ENCODE measurements at regions not wholly inside any gene's neighbourhood (a gene's known extent, or its start where the extent isn't known, plus 50 kb on each side); places are given as distances from the start of the nearest gene placed in this dataset.

GRCh38 chr2:217599906-217600305 is 402.9 kb downstream of the TNS1 start:
- no peak for DNase-seq (ENCODE audit: low spot score)
- intact Hi-C loops (cut with DNase I): no loop called here
- no peak overlapping the region for H3K27ac ChIP-seq
- H3K27me3 ChIP-seq (replicated peaks; ENCODE audit: insufficient read depth): no peaks in the 10 kb centered on the region
- WGBS: 100% methylated on average over 3 of the region's 3 CpGs
- H3K4me1 ChIP-seq (replicated peaks): no peaks in the 10 kb centered on the region
- no peaks in the 10 kb centered on the region for H3K9me3 ChIP-seq
- H3K36me3 ChIP-seq: no peaks in the 10 kb centered on the region
- no peak for TF ChIP-seq POLR2A (IDR thresholded peaks at IDR 0.05)
- no peak for TF ChIP-seq CTCF (IDR thresholded peaks at IDR 0.05)
- TF ChIP-seq POLR2AphosphoS5 (IDR thresholded peaks at IDR 0.05): no peak
- H3K4me3 ChIP-seq: no peak overlapping the region

- no peak overlapping the region for H3K4me3 ChIP-seq
- H3K36me3 ChIP-seq: no peaks in the 10 kb centered on the region
- TF ChIP-seq CTCF (IDR thresholded peaks at IDR 0.05): no peak
- no peak for TF ChIP-seq POLR2A (IDR thresholded peaks at IDR 0.05)
- TF ChIP-seq POLR2AphosphoS5 (IDR thresholded peaks at IDR 0.05): no peak
- H3K4me1 ChIP-seq (replicated peaks): no peaks in the 10 kb centered on the region
- 90% methylated on average over 6 of the region's 6 CpGs for WGBS
- H3K27me3 ChIP-seq (replicated peaks; ENCODE audit: insufficient read depth): no peaks in the 10 kb centered on the region
- no peak overlapping the region for H3K27ac ChIP-seq
- H3K9me3 ChIP-seq: no peaks in the 10 kb centered on the region
- intact Hi-C loops (cut with DNase I): no loop called here
- DNase-seq (ENCODE audit: low spot score): no peak
These were observed 405.1 kb downstream of the TNS1 start for GRCh38 chr2:217597681-217598080.

GRCh38 chr2:217597145-217597544 is 405.6 kb downstream of the TNS1 start:
- H3K27me3 ChIP-seq (replicated peaks; ENCODE audit: insufficient read depth): no peaks in the 10 kb centered on the region
- H3K27ac ChIP-seq: no peak overlapping the region
- H3K4me3 ChIP-seq: no peak overlapping the region
- no peaks in the 10 kb centered on the region for H3K9me3 ChIP-seq
- TF ChIP-seq POLR2AphosphoS5 (IDR thresholded peaks at IDR 0.05) (no peak), POLR2A (IDR thresholded peaks at IDR 0.05) (no peak), CTCF (IDR thresholded peaks at IDR 0.05) (no peak)
- no peaks in the 10 kb centered on the region for H3K36me3 ChIP-seq
- WGBS: 88% methylated on average over 4 of the region's 4 CpGs
- intact Hi-C loops (cut with DNase I): no loop called here
- no peak for DNase-seq (ENCODE audit: low spot score)
- H3K4me1 ChIP-seq (replicated peaks): no peaks in the 10 kb centered on the region

- no peak for TF ChIP-seq CTCF (IDR thresholded peaks at IDR 0.05)
- TF ChIP-seq POLR2A (IDR thresholded peaks at IDR 0.05): no peak
- no peak for TF ChIP-seq POLR2AphosphoS5 (IDR thresholded peaks at IDR 0.05)
- Histone ChIP-seq H3K36me3 (no peaks in the 10 kb centered on the region), H3K27ac (no peak overlapping the region), H3K9me3 (no peaks in the 10 kb centered on the region), H3K4me1 (replicated peaks) (no peaks in the 10 kb centered on the region), H3K27me3 (replicated peaks; ENCODE audit: insufficient read depth) (no peaks in the 10 kb centered on the region), H3K4me3 (no peak overlapping the region)
- 56% methylated on average over 4 of the region's 4 CpGs for WGBS
- no peak for DNase-seq (ENCODE audit: low spot score)
- intact Hi-C loops (cut with DNase I): no loop called here
These were observed 409.1 kb downstream of the TNS1 start for GRCh38 chr2:217593732-217594131.

- intact Hi-C loops (cut with DNase I): no loop called here
- Histone ChIP-seq H3K4me3 (no peak overlapping the region), H3K36me3 (no peaks in the 10 kb centered on the region), H3K27ac (no peak overlapping the region), H3K4me1 (replicated peaks) (no peaks in the 10 kb centered on the region), H3K9me3 (no peaks in the 10 kb centered on the region), H3K27me3 (replicated peaks; ENCODE audit: insufficient read depth) (no peaks in the 10 kb centered on the region)
- WGBS: 48% methylated on average over 4 of the region's 4 CpGs
- TF ChIP-seq CTCF (IDR thresholded peaks at IDR 0.05) (no peak), POLR2AphosphoS5 (IDR thresholded peaks at IDR 0.05) (no peak), POLR2A (IDR thresholded peaks at IDR 0.05) (no peak)
- no peak for DNase-seq (ENCODE audit: low spot score)
These were observed 414.5 kb downstream of the TNS1 start for GRCh38 chr2:217588266-217588665.

Measured in prostate gland (tissue), 2 donors.